ENCODE measurements at regions not wholly inside any gene's neighbourhood (a gene's known extent, or its start where the extent isn't known, plus 50 kb on each side); places are given as distances from the start of the nearest gene placed in this dataset.

DNA sequence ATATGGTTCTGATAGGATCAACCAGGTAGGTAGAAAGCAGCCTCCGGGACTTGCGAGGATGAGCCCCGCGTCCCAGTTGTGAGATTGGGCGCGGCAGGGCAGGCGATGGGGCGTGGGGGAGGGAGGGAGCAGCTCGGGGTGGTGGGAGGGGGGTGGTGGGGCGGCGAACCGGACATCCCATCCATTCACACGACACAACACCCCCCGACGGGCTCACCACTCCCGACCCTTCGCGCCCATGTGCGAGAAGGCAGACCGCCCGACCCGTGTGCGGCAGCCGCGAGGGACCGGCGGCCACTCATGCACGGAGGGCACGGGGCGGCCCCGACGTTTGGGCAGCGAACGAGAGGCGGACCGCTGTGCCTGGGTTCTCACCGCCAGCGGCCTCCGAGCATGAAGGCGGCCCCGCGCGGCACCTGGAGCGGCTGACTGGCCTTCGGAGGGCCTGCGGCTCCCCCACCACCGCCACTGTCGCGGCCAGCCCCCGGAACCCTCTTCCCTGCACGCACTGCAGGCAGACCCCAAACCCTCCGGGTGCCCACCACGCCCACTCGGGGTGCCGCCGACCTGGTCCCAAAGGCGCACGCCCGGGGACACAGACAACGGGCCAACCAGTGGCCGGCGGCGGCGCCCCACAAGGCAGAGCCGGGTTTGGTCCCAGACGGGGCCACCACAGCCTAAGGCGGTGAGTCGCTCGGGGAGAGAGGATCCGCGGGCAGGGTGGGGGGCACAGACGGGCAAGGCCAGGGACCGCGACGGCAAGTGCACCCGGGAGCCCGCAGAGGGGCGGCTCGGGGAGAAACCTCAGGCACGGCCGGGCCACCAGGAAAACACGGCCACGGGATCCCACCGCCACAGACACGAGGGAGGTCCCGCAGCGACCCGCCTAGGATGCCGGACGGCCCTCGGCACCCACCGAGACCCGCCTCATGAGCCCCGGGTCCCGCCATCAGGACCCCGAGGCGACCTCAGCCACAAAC lies 769.2 kb upstream of the DEFB115 start:
- TF ChIP-seq ZC3H10 (CRISPR knock-in tag; IDR thresholded peaks at IDR 0.05): no peak
- TF ChIP-seq ISL1 (CRISPR knock-in tag; IDR thresholded peaks at IDR 0.05): no peak
- TF ChIP-seq CSDC2 (CRISPR knock-in tag; IDR thresholded peaks at IDR 0.05): no peak
- TF ChIP-seq, protein P1, sequence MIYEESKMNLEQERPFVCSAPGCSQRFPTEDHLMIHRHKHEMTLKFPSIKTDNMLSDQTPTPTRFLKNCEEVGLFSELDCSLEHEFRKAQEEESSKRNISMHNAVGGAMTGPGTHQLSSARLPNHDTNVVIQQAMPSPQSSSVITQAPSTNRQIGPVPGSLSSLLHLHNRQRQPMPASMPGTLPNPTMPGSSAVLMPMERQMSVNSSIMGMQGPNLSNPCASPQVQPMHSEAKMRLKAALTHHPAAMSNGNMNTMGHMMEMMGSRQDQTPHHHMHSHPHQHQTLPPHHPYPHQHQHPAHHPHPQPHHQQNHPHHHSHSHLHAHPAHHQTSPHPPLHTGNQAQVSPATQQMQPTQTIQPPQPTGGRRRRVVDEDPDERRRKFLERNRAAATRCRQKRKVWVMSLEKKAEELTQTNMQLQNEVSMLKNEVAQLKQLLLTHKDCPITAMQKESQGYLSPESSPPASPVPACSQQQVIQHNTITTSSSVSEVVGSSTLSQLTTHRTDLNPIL (CRISPR knock-in tag; IDR thresholded peaks at IDR 0.05; ENCODE audit: low read depth): no peak
- no peak for TF ChIP-seq PATZ1 (CRISPR knock-in tag; IDR thresholded peaks at IDR 0.05; ENCODE audit: borderline replicate concordance)
- TF ChIP-seq ZNF70 (CRISPR knock-in tag; IDR thresholded peaks at IDR 0.05): no peak
- TF ChIP-seq GLIS3 (CRISPR knock-in tag; IDR thresholded peaks at IDR 0.05): no peak
- TF ChIP-seq, protein P2, sequence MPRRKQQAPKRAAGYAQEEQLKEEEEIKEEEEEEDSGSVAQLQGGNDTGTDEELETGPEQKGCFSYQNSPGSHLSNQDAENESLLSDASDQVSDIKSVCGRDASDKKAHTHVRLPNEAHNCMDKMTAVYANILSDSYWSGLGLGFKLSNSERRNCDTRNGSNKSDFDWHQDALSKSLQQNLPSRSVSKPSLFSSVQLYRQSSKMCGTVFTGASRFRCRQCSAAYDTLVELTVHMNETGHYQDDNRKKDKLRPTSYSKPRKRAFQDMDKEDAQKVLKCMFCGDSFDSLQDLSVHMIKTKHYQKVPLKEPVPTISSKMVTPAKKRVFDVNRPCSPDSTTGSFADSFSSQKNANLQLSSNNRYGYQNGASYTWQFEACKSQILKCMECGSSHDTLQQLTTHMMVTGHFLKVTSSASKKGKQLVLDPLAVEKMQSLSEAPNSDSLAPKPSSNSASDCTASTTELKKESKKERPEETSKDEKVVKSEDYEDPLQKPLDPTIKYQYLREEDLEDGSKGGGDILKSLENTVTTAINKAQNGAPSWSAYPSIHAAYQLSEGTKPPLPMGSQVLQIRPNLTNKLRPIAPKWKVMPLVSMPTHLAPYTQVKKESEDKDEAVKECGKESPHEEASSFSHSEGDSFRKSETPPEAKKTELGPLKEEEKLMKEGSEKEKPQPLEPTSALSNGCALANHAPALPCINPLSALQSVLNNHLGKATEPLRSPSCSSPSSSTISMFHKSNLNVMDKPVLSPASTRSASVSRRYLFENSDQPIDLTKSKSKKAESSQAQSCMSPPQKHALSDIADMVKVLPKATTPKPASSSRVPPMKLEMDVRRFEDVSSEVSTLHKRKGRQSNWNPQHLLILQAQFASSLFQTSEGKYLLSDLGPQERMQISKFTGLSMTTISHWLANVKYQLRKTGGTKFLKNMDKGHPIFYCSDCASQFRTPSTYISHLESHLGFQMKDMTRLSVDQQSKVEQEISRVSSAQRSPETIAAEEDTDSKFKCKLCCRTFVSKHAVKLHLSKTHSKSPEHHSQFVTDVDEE (CRISPR knock-in tag; IDR thresholded peaks at IDR 0.05): no peak
- TF ChIP-seq PPARA (CRISPR knock-in tag; IDR thresholded peaks at IDR 0.05; ENCODE audit: borderline replicate concordance): no peak
- no peak for TF ChIP-seq TCF4 (CRISPR knock-in tag; IDR thresholded peaks at IDR 0.05; ENCODE audit: borderline replicate concordance)
- TF ChIP-seq BACH2 (CRISPR knock-in tag; IDR thresholded peaks at IDR 0.05; ENCODE audit: borderline replicate concordance): no peak
- TF ChIP-seq ARNTL (CRISPR knock-in tag; IDR thresholded peaks at IDR 0.05; ENCODE audit: borderline replicate concordance, low read depth): no peak
- no peak for TF ChIP-seq ZNF8 (CRISPR knock-in tag; IDR thresholded peaks at IDR 0.05)
- TF ChIP-seq OSR1 (CRISPR knock-in tag; IDR thresholded peaks at IDR 0.05): no peak
- no peak for ATAC-seq

- TF ChIP-seq SNAI2 (CRISPR knock-in tag; IDR thresholded peaks at IDR 0.05) (no peak), RARB (CRISPR knock-in tag; IDR thresholded peaks at IDR 0.05) (no peak), ARNTL (CRISPR knock-in tag; IDR thresholded peaks at IDR 0.05; ENCODE audit: borderline replicate concordance, low read depth) (no peak), OSR1 (CRISPR knock-in tag; IDR thresholded peaks at IDR 0.05) (no peak), ZNF565 (CRISPR knock-in tag; conservative IDR thresholded peaks at IDR 0.05; ENCODE audit: low read depth) (no peak), ISL1 (CRISPR knock-in tag; IDR thresholded peaks at IDR 0.05) (no peak), ZNF8 (CRISPR knock-in tag; IDR thresholded peaks at IDR 0.05) (no peak), ESRRG (CRISPR knock-in tag; IDR thresholded peaks at IDR 0.05) (no peak)
- TF ChIP-seq, protein P2 (CRISPR knock-in tag; IDR thresholded peaks at IDR 0.05): no peak
- TF ChIP-seq, protein P3, sequence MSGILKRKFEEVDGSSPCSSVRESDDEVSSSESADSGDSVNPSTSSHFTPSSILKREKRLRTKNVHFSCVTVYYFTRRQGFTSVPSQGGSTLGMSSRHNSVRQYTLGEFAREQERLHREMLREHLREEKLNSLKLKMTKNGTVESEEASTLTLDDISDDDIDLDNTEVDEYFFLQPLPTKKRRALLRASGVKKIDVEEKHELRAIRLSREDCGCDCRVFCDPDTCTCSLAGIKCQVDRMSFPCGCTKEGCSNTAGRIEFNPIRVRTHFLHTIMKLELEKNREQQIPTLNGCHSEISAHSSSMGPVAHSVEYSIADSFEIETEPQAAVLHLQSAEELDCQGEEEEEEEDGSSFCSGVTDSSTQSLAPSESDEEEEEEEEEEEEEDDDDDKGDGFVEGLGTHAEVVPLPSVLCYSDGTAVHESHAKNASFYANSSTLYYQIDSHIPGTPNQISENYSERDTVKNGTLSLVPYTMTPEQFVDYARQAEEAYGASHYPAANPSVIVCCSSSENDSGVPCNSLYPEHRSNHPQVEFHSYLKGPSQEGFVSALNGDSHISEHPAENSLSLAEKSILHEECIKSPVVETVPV (CRISPR knock-in tag; IDR thresholded peaks at IDR 0.05): no peak
- no peak for ATAC-seq
These were observed 768.4 kb upstream of the DEFB115 start for GRCh38 chr20:30488941-30489613.
